ENCODE measurements at regions not wholly inside any gene's neighbourhood (a gene's known extent, or its start where the extent isn't known, plus 50 kb on each side); places are given as distances from the start of the nearest gene placed in this dataset.

GRCh38 chr21:16942703-16943102 lies 570.1 kb upstream of the CXADR start:
- Mint-ChIP-seq H3K9me3 (ENCODE audit: unreplicated experiment) (no peaks in the 10 kb centered on the region), H3K4me1 (ENCODE audit: unreplicated experiment) (no peaks in the 10 kb centered on the region), H3K27me3 (ENCODE audit: unreplicated experiment) (peaks cover 3% of the 10 kb centered on the region), H3K4me3 (ENCODE audit: unreplicated experiment) (no peak overlapping the region), H3K27ac (ENCODE audit: unreplicated experiment) (no peak overlapping the region), H3K36me3 (ENCODE audit: low read depth, unreplicated experiment) (no peaks in the 10 kb centered on the region)
- TF ChIP-seq CTCF (IDR thresholded peaks at IDR 0.05; ENCODE audit: unreplicated experiment): no peak
- peak; percentile 23 for DNase-seq (ENCODE audit: low spot score)

- Mint-ChIP-seq H3K27ac (ENCODE audit: unreplicated experiment) (no peak overlapping the region), H3K9me3 (ENCODE audit: unreplicated experiment) (no peaks in the 10 kb centered on the region), H3K27me3 (ENCODE audit: unreplicated experiment) (peaks cover 3% of the 10 kb centered on the region), H3K4me1 (ENCODE audit: unreplicated experiment) (no peaks in the 10 kb centered on the region), H3K36me3 (ENCODE audit: low read depth, unreplicated experiment) (no peaks in the 10 kb centered on the region), H3K4me3 (ENCODE audit: unreplicated experiment) (no peak overlapping the region)
- TF ChIP-seq CTCF (IDR thresholded peaks at IDR 0.05; ENCODE audit: unreplicated experiment): no peak
- DNase-seq (ENCODE audit: low spot score): no peak
Observed at GRCh38 chr21:16943231-16943630, 569.6 kb upstream of the CXADR start.

GRCh38 chr21:16945580-16945979 lies 567.3 kb upstream of the CXADR start:
- H3K4me1 Mint-ChIP-seq (ENCODE audit: unreplicated experiment): no peaks in the 10 kb centered on the region
- no peak overlapping the region for H3K27ac Mint-ChIP-seq (ENCODE audit: unreplicated experiment)
- no peak overlapping the region for H3K4me3 Mint-ChIP-seq (ENCODE audit: unreplicated experiment)
- TF ChIP-seq CTCF (IDR thresholded peaks at IDR 0.05; ENCODE audit: unreplicated experiment): no peak
- H3K27me3 Mint-ChIP-seq (ENCODE audit: unreplicated experiment): no peaks in the 10 kb centered on the region
- H3K36me3 Mint-ChIP-seq (ENCODE audit: low read depth, unreplicated experiment): no peaks in the 10 kb centered on the region
- no peaks in the 10 kb centered on the region for H3K9me3 Mint-ChIP-seq (ENCODE audit: unreplicated experiment)
- DNase-seq (ENCODE audit: low spot score): no peak

- Mint-ChIP-seq H3K27ac (ENCODE audit: unreplicated experiment) (no peak overlapping the region), H3K4me3 (ENCODE audit: unreplicated experiment) (no peak overlapping the region), H3K9me3 (ENCODE audit: unreplicated experiment) (no peaks in the 10 kb centered on the region), H3K27me3 (ENCODE audit: unreplicated experiment) (no peaks in the 10 kb centered on the region), H3K36me3 (ENCODE audit: low read depth, unreplicated experiment) (no peaks in the 10 kb centered on the region), H3K4me1 (ENCODE audit: unreplicated experiment) (no peaks in the 10 kb centered on the region)
- TF ChIP-seq CTCF (IDR thresholded peaks at IDR 0.05; ENCODE audit: unreplicated experiment): no peak
- no peak for DNase-seq (ENCODE audit: low spot score)
Observed at GRCh38 chr21:16956824-16957223, 556.0 kb upstream of the CXADR start.

- no peak overlapping the region for H3K4me3 Mint-ChIP-seq (ENCODE audit: unreplicated experiment)
- peaks cover 1% of the 10 kb centered on the region for H3K27me3 Mint-ChIP-seq (ENCODE audit: unreplicated experiment)
- H3K9me3 Mint-ChIP-seq (ENCODE audit: unreplicated experiment): no peaks in the 10 kb centered on the region
- H3K4me1 Mint-ChIP-seq (ENCODE audit: unreplicated experiment): no peaks in the 10 kb centered on the region
- H3K27ac Mint-ChIP-seq (ENCODE audit: unreplicated experiment): no peak overlapping the region
- TF ChIP-seq CTCF (IDR thresholded peaks at IDR 0.05; ENCODE audit: unreplicated experiment): no peak
- DNase-seq (ENCODE audit: low spot score): no peak
- no peaks in the 10 kb centered on the region for H3K36me3 Mint-ChIP-seq (ENCODE audit: low read depth, unreplicated experiment)
Observed at GRCh38 chr21:16965424-16965823, 547.4 kb upstream of the CXADR start.
